IMR-90 (cell line): ENCODE measurements at regions not wholly inside any gene's neighbourhood (a gene's known extent, or its start where the extent isn't known, plus 50 kb on each side); places are given as distances from the start of the nearest gene placed in this dataset.

Source experiments
- ATAC-seq: fragments of 200-7000 bp; cut with Tn5 transposase; 2 replicates; pipeline ENCODE4 v1.9.1; 2020; ENCODE audit warnings: low read depth, mild to moderate bottlenecking, moderate library complexity
- BruUV-seq: library from RNA; stranded (reverse); fragments of 400-500 nt; replicated peaks from 2 replicates; lab custom pipeline; 2021; lab: Mats Ljungman, UMichigan
- CTCF ChIA-PET: fragments of 300-600 bp; formaldehyde crosslinking; extraction: SDS; loops from one replicate; lab custom pipeline; 2021; ENCODE audit warnings: antibody characterized with exemption; lab: Yijun Ruan, JAX
- POLR2A ChIA-PET: fragments of 300-600 bp; sonication (Branson Sonifier 250); formaldehyde crosslinking; loops from one replicate; lab custom pipeline; 2022; ENCODE audit warnings: antibody characterized with exemption; ENCODE audit not compliant: unreplicated experiment; lab: Charles Lee
- DNase-seq: peaks from one replicate; pipeline ENCODE4 v3.0.0; 2013
- H2AFZ ChIP-seq: replicated peaks from 2 replicates; pipeline ENCODE3; 2013; ENCODE audit warnings: low read length, mild to moderate bottlenecking; ENCODE audit not compliant: poor library complexity
- H2AK5ac ChIP-seq: 2 replicates; pipeline ENCODE4 v1.6.1; 2013; ENCODE audit warnings: low read depth, low read length, inconsistent platforms
- H2AK9ac ChIP-seq: replicated peaks from 2 replicates; pipeline ENCODE3; 2013; ENCODE audit warnings: mild to moderate bottlenecking, low read depth, low read length, moderate library complexity; ENCODE audit not compliant: poor library complexity
- H2BK120ac ChIP-seq: 2 replicates; pipeline ENCODE4 v1.6.1; 2013; ENCODE audit warnings: low read depth, low read length, inconsistent platforms
- H2BK15ac ChIP-seq: 3 replicates; pipeline ENCODE4 v1.6.1; 2013; ENCODE audit warnings: low read depth, low read length, inconsistent platforms
- H2BK20ac ChIP-seq: 2 replicates; pipeline ENCODE4 v1.6.1; 2013; ENCODE audit warnings: low read depth, mild to moderate bottlenecking, inconsistent platforms, low read length, moderate library complexity
- H2BK5ac ChIP-seq: 2 replicates; pipeline ENCODE4 v1.6.1; 2013; ENCODE audit warnings: mild to moderate bottlenecking, low read depth, low read length, inconsistent platforms; ENCODE audit not compliant: poor library complexity, severe bottlenecking
- H3K14ac ChIP-seq: replicated peaks from 2 replicates; pipeline ENCODE4 v1.6.1; 2013; ENCODE audit warnings: low read depth, low read length, inconsistent platforms
- H3K18ac ChIP-seq: 2 replicates; pipeline ENCODE4 v1.6.1; 2013; ENCODE audit warnings: low read depth, low read length, control low read depth
- H3K23ac ChIP-seq: 2 replicates; pipeline ENCODE4 v1.6.1; 2013; ENCODE audit warnings: low read depth, low read length, inconsistent platforms
- H3K27ac ChIP-seq: 2 replicates; pipeline ENCODE4 v1.5.1; 2013; ENCODE audit warnings: mild to moderate bottlenecking, control low read depth, low read length; ENCODE audit not compliant: insufficient read depth
- H3K27me3 ChIP-seq: 2 replicates; pipeline ENCODE4 v1.6.1; 2013; ENCODE audit warnings: low read length; ENCODE audit not compliant: control insufficient read depth, insufficient read depth
- H3K36me3 ChIP-seq: 2 replicates; pipeline ENCODE4 v1.6.1; 2013; ENCODE audit warnings: low read length, mixed read lengths; ENCODE audit not compliant: control insufficient read depth, insufficient read depth
- H3K4ac ChIP-seq: 2 replicates; pipeline ENCODE4 v1.6.1; 2013; ENCODE audit warnings: low read depth, low read length, inconsistent platforms
- H3K4me1 ChIP-seq: 2 replicates; pipeline ENCODE4 v1.6.1; 2013; ENCODE audit warnings: low read length, mixed read lengths; ENCODE audit not compliant: control insufficient read depth, insufficient read depth
- H3K4me2 ChIP-seq: 2 replicates; pipeline ENCODE4 v1.6.1; 2013; ENCODE audit warnings: low read depth, mild to moderate bottlenecking, control low read depth, low read length, moderate library complexity
- H3K4me3 ChIP-seq: 2 replicates; pipeline ENCODE4 v1.5.1; 2013; ENCODE audit warnings: low read depth, mild to moderate bottlenecking, control low read depth, low read length, moderate library complexity; ENCODE audit not compliant: insufficient read depth
- H3K56ac ChIP-seq: 2 replicates; pipeline ENCODE4 v1.6.1; 2013; ENCODE audit warnings: low read length, inconsistent platforms; ENCODE audit not compliant: insufficient read depth; ENCODE audit errors: extremely low read depth
- H3K79me1 ChIP-seq, 2 experiments: 2 replicates each; pipeline ENCODE4 v1.6.1; 2013; ENCODE audit warnings: low read length in 2 of 2, inconsistent platforms in 1 of 2, low read depth in 1 of 2
- H3K9ac ChIP-seq: 2 replicates; pipeline ENCODE4 v1.6.1; 2013; ENCODE audit warnings: low read depth, low read length, control low read depth
- H3K9me1 ChIP-seq: 2 replicates; pipeline ENCODE4 v1.6.1; 2013; ENCODE audit warnings: low read length, inconsistent platforms; ENCODE audit not compliant: insufficient read depth
- H3K9me3 ChIP-seq: 2 replicates; pipeline ENCODE4 v1.6.1; 2013; ENCODE audit warnings: low read length; ENCODE audit not compliant: control insufficient read depth, insufficient read depth
- H4K20me1 ChIP-seq: 2 replicates; pipeline ENCODE4 v1.6.1; 2013; ENCODE audit warnings: low read length, inconsistent platforms; ENCODE audit not compliant: insufficient read depth
- H4K5ac ChIP-seq: 2 replicates; pipeline ENCODE4 v1.6.1; 2013; ENCODE audit warnings: mild to moderate bottlenecking, low read depth, low read length, control low read depth
- H4K8ac ChIP-seq, 2 experiments: 2 replicates each; pipeline ENCODE4 v1.6.1; 2013; ENCODE audit warnings: low read depth in 2 of 2, low read length in 2 of 2, control low read depth in 1 of 2, inconsistent platforms in 1 of 2
- H4K91ac ChIP-seq: 2 replicates; pipeline ENCODE4 v1.6.1; 2013; ENCODE audit warnings: low read depth, low read length, inconsistent platforms; ENCODE audit not compliant: insufficient read depth
- BHLHE40 ChIP-seq: fragments of 150-350 bp; IDR thresholded peaks from 2 replicates; pipeline ENCODE4 v1.6.1; 2016; ENCODE audit warnings: mild to moderate bottlenecking, low read depth, low read length
- CEBPB ChIP-seq: IDR thresholded peaks from 2 replicates; pipeline ENCODE4 v1.6.1; 2012; ENCODE audit warnings: low read depth, low read length, improper control_type of control experiment
- CHD1 ChIP-seq: IDR thresholded peaks from 2 replicates; pipeline ENCODE4 v1.6.1; 2012; ENCODE audit warnings: low read depth, low read length, improper control_type of control experiment
- CTCF ChIP-seq: conservative IDR thresholded peaks from 2 replicates; pipeline ENCODE4 v1.5.1; 2012; ENCODE audit warnings: mild to moderate bottlenecking, low read depth, low read length, improper control_type of control experiment
- ELK1 ChIP-seq: fragments of 150-350 bp; IDR thresholded peaks from 2 replicates; pipeline ENCODE4 v1.6.1; 2016; ENCODE audit warnings: low read depth, mild to moderate bottlenecking, low read length, moderate library complexity, borderline replicate concordance
- FOS ChIP-seq: fragments of 150-350 bp; IDR thresholded peaks from 2 replicates; pipeline ENCODE4 v1.6.1; 2016; ENCODE audit warnings: low read depth, low read length
- MAFK ChIP-seq: IDR thresholded peaks from 2 replicates; pipeline ENCODE4 v1.6.1; 2012; ENCODE audit warnings: low read depth, low read length, improper control_type of control experiment
- MAZ ChIP-seq: IDR thresholded peaks from 2 replicates; pipeline ENCODE4 v1.6.1; 2012; ENCODE audit warnings: low read depth, mild to moderate bottlenecking, low read length, improper control_type of control experiment, moderate library complexity, borderline replicate concordance
- MXI1 ChIP-seq: IDR thresholded peaks from 2 replicates; pipeline ENCODE4 v1.6.1; 2012; ENCODE audit warnings: low read depth, mild to moderate bottlenecking, low read length, moderate library complexity, borderline replicate concordance
- NFE2L2 ChIP-seq: fragments of 150-350 bp; IDR thresholded peaks from 2 replicates; pipeline ENCODE4 v1.6.1; 2016; ENCODE audit warnings: low read depth, mild to moderate bottlenecking, low read length
- POLR2A ChIP-seq: IDR thresholded peaks from 2 replicates; pipeline ENCODE4 v1.6.1; 2012; ENCODE audit warnings: mild to moderate bottlenecking, low read depth, low read length
- RAD21 ChIP-seq: IDR thresholded peaks from 2 replicates; pipeline ENCODE4 v1.6.1; 2012; ENCODE audit warnings: low read length, improper control_type of control experiment
- RCOR1 ChIP-seq: IDR thresholded peaks from 2 replicates; pipeline ENCODE4 v1.6.1; 2012; ENCODE audit warnings: mild to moderate bottlenecking, low read length, improper control_type of control experiment; ENCODE audit not compliant: insufficient replicate concordance
- RFX5 ChIP-seq: IDR thresholded peaks from 2 replicates; pipeline ENCODE4 v1.8.0; 2012; ENCODE audit warnings: low read depth, mild to moderate bottlenecking, low read length, moderate library complexity
- SMC3 ChIP-seq: fragments of 150-350 bp; IDR thresholded peaks from 2 replicates; pipeline ENCODE4 v1.6.1; 2016; ENCODE audit warnings: low read depth, mild to moderate bottlenecking, antibody characterized with exemption, low read length, moderate library complexity
- USF2 ChIP-seq: fragments of 150-350 bp; IDR thresholded peaks from 2 replicates; pipeline ENCODE4 v1.6.1; 2017; ENCODE audit warnings: mild to moderate bottlenecking, antibody characterized with exemption, low read length, low read depth
- WGBS, 2 experiments: methylation state at CpG; one replicate each; pipeline versions ENCODE4 v1.1.5 to v1.1.7; 2013; ENCODE audit warnings: missing lambda C conversion rate in 2 of 2; ENCODE audit not compliant: insufficient read length in 1 of 2; ENCODE audit errors: extremely low coverage in 2 of 2; 5-methylcytosine and 5-hydroxymethylcytosine counted together
- dilution Hi-C: fragments of 300-500 bp; cut with HindIII; formaldehyde crosslinking; loops from one replicate; pipeline ENCODE4 v1.14.3; 2018; ENCODE audit warnings: low sequenced_read_pairs; ENCODE audit not compliant: unreplicated experiment
- in situ Hi-C: fragments of 300-500 bp; cut with MboI; formaldehyde crosslinking; loops from 3 replicates; pipeline ENCODE4 v1.14.3; 2019; ENCODE audit warnings: low sequenced_read_pairs, inconsistent platforms, mixed read lengths
- intact Hi-C: fragments of 100-400 bp; cut with micrococcal nuclease; formaldehyde crosslinking; loops from 2 replicates; pipeline ENCODE4 v1.10.0; 2022

- no peak overlapping the region for H2AK9ac ChIP-seq
- ChIA-PET POLR2A (no interaction called here), CTCF (no interaction called here)
- H3K4me3 ChIP-seq, result no peak overlapping the region
- H3K9me1 ChIP-seq, result no peaks in the 10 kb centered on the region
- dilution Hi-C loops (no loop called here), intact Hi-C loops (no loop called here), in situ Hi-C loops (no loop called here)
- no peak overlapping the region for H2AK5ac ChIP-seq
- H3K4ac ChIP-seq, result no peak overlapping the region
- no peak overlapping the region for H4K8ac ChIP-seq
- H3K4me2 ChIP-seq, result no peak overlapping the region
- H2BK20ac ChIP-seq, result no peak overlapping the region
- H2BK5ac ChIP-seq, result no peak overlapping the region
- no peak overlapping the region for H4K5ac ChIP-seq
- no peak overlapping the region for H3K23ac ChIP-seq
- no peak overlapping the region for H3K9ac ChIP-seq
- H3K56ac ChIP-seq, result no peak overlapping the region
- no peak overlapping the region for H3K27ac ChIP-seq
- H2BK120ac ChIP-seq, result no peak overlapping the region
- DNase-seq (no peak), ATAC-seq (no peak)
- no peak for TF ChIP-seq FOS
- no peak for TF ChIP-seq POLR2A
- no peak for TF ChIP-seq CEBPB
- TF ChIP-seq NFE2L2, result no peak
- TF ChIP-seq RCOR1, result no peak
- no peak for TF ChIP-seq MAFK
- TF ChIP-seq RAD21, result no peak
- TF ChIP-seq ELK1, result no peak
- no peak for TF ChIP-seq MXI1
- no peak for TF ChIP-seq BHLHE40
- TF ChIP-seq RFX5, result no peak
- TF ChIP-seq MAZ, result no peak
- no peak for TF ChIP-seq SMC3
- TF ChIP-seq USF2, result no peak
- TF ChIP-seq CTCF, result no peak
- no peak for TF ChIP-seq CHD1
- no peaks in the 10 kb centered on the region for H3K9me3 ChIP-seq
- no peak overlapping the region for H2AFZ ChIP-seq
- no peak overlapping the region for H3K14ac ChIP-seq
- H4K20me1 ChIP-seq, result no peaks in the 10 kb centered on the region
- H2BK15ac ChIP-seq, result no peak overlapping the region
- no peaks in the 10 kb centered on the region for H3K4me1 ChIP-seq
- no peak overlapping the region for H4K91ac ChIP-seq
- BruUV-seq, result no TSS peak
- no peaks in the 10 kb centered on the region for H3K27me3 ChIP-seq
- WGBS, 2 experiments, result no CpG with 5 or more reads among the region's 1 CpG
- H3K36me3 ChIP-seq, result no peaks in the 10 kb centered on the region
- H3K18ac ChIP-seq, result no peak overlapping the region
- no peaks in the 10 kb centered on the region for H3K79me1 ChIP-seq
Measured at GRCh38 chr4:81963015-81963762, 410.6 kb downstream of the HNRNPD start.
